ENCODE measurements at regions not wholly inside any gene's neighbourhood (a gene's known extent, or its start where the extent isn't known, plus 50 kb on each side); places are given as distances from the start of the nearest gene placed in this dataset.

- Histone ChIP-seq H3K4me1 (no peaks in the 10 kb centered on the region), H3K27ac (no peak overlapping the region), H3K36me3 (no peaks in the 10 kb centered on the region), H3K27me3 (no peaks in the 10 kb centered on the region), H3K4me3 (no peak overlapping the region), H3K9me3 (peaks cover 0 to 4% of the 10 kb centered on the region in 2 donors)
- DNase-seq: peak in 1 of 4 donors; percentile 82
- TF ChIP-seq, protein P1, sequence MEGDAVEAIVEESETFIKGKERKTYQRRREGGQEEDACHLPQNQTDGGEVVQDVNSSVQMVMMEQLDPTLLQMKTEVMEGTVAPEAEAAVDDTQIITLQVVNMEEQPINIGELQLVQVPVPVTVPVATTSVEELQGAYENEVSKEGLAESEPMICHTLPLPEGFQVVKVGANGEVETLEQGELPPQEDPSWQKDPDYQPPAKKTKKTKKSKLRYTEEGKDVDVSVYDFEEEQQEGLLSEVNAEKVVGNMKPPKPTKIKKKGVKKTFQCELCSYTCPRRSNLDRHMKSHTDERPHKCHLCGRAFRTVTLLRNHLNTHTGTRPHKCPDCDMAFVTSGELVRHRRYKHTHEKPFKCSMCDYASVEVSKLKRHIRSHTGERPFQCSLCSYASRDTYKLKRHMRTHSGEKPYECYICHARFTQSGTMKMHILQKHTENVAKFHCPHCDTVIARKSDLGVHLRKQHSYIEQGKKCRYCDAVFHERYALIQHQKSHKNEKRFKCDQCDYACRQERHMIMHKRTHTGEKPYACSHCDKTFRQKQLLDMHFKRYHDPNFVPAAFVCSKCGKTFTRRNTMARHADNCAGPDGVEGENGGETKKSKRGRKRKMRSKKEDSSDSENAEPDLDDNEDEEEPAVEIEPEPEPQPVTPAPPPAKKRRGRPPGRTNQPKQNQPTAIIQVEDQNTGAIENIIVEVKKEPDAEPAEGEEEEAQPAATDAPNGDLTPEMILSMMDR (IDR thresholded peaks at IDR 0.05): no peak
- no peak for ATAC-seq
- intact Hi-C loops (cut with DNase I): no loop called here
These were observed 114.3 kb downstream of the THBS2 start for GRCh38 chr6:169139179-169139971.

- TF ChIP-seq, protein P1 (IDR thresholded peaks at IDR 0.05): no peak
- H3K4me3 ChIP-seq: no peak overlapping the region
- no peaks in the 10 kb centered on the region for H3K4me1 ChIP-seq
- DNase-seq: no peak
- no peak overlapping the region for H3K27ac ChIP-seq
- H3K9me3 ChIP-seq: peaks cover 0 to 3% of the 10 kb centered on the region in 2 donors
- no peak for ATAC-seq
- intact Hi-C loops (cut with DNase I): no loop called here
- H3K36me3 ChIP-seq: no peaks in the 10 kb centered on the region
- no peaks in the 10 kb centered on the region for H3K27me3 ChIP-seq
These were observed 121.2 kb downstream of the THBS2 start for GRCh38 chr6:169132352-169132940.

- Histone ChIP-seq H3K36me3 (no peaks in the 10 kb centered on the region), H3K4me3 (no peak overlapping the region), H3K27me3 (no peaks in the 10 kb centered on the region), H3K27ac (no peak overlapping the region), H3K4me1 (no peaks in the 10 kb centered on the region), H3K9me3 (peaks cover 0 to 3% of the 10 kb centered on the region in 2 donors)
- no peak for ATAC-seq
- intact Hi-C loops (cut with DNase I): no loop called here
- TF ChIP-seq, protein P1 (IDR thresholded peaks at IDR 0.05): no peak
- DNase-seq: peak in 1 of 4 donors; percentile 15
These were observed 122.3 kb downstream of the THBS2 start for GRCh38 chr6:169131390-169131789.

DNA sequence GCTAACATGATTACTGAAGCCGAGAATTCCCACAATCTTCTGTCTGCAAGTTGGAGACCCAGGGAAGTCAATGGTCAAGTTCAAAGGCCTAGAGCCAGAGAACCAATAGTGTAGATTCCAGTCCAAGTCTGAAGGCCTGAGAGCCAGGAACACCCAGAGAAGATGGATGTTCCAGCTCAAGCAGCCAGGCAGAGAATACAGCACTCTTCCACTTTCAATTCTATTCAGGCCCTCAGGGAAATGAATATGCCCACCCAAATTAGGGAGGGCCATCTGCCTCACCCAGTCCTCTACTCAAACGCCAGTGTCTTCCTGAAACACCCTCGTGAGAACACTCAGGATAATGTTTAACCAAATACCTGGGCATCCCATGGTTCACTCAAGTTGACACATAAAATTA is 123.5 kb downstream of the THBS2 start:
- DNase-seq (no peak), ATAC-seq (no peak)
- no peaks in the 10 kb centered on the region for H3K36me3 ChIP-seq
- H3K27ac ChIP-seq: no peak overlapping the region
- H3K4me1 ChIP-seq: no peaks in the 10 kb centered on the region
- no peak overlapping the region for H3K4me3 ChIP-seq
- H3K9me3 ChIP-seq: peaks cover 0 to 3% of the 10 kb centered on the region in 2 donors
- TF ChIP-seq, protein P1 (IDR thresholded peaks at IDR 0.05): no peak
- intact Hi-C loops (cut with DNase I): no loop called here
- no peaks in the 10 kb centered on the region for H3K27me3 ChIP-seq

DNA sequence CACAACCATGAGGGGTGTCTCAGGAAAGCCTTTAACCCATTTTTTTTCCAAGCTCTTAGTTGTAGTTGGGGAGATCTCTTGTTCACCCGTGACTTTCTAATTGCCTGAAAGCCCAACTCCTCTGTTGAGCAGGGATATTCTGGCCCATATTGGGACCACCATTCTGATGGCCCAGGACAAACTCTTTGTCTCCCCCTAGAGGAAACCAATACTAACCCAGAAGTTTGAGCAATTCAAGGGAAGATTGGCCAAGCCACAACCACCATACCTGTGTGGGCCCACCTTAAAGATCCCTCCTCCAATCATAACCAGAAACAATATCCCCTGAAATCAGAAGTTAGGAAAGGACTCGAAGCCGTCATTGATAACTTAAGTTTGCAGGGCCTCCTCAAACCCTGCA is 132.6 kb downstream of the THBS2 start:
- intact Hi-C loops (cut with DNase I): no loop called here
- Histone ChIP-seq H3K36me3 (no peaks in the 10 kb centered on the region), H3K27ac (no peak overlapping the region), H3K27me3 (no peaks in the 10 kb centered on the region), H3K9me3 (no peaks in the 10 kb centered on the region), H3K4me3 (no peak overlapping the region), H3K4me1 (no peaks in the 10 kb centered on the region)
- no peak for DNase-seq
- TF ChIP-seq, protein P1 (IDR thresholded peaks at IDR 0.05): no peak
- no peak for ATAC-seq
